Body of pancreas (tissue), 4 donors: ENCODE measurements at regions not wholly inside any gene's neighbourhood (a gene's known extent, or its start where the extent isn't known, plus 50 kb on each side); places are given as distances from the start of the nearest gene placed in this dataset.

ENCODE experiments used
- CTCF ChIP-seq, 7 experiments: fragments of 450-650 bp in 4 of 7; fragments of 200-600 bp in 3 of 7; sonication (generic) in 3 of 7; IDR thresholded peaks; one replicate each; pipeline ENCODE4 v1.5.1; 2016 to 2019; ENCODE audit warnings: antibody characterized with exemption in 7 of 7
- POLR2A ChIP-seq, 3 donors: fragments of 450-650 bp; IDR thresholded peaks; one replicate each; pipeline ENCODE4 v1.6.1; 2016; ENCODE audit warnings: antibody characterized with exemption in 3 of 3, mild to moderate bottlenecking in 2 of 3

- TF ChIP-seq CTCF (IDR thresholded peaks at IDR 0.05): peak in 6 of 7 experiments; percentile 9 to 23 (median 20)
- no peak for TF ChIP-seq POLR2A (IDR thresholded peaks at IDR 0.05)
These were observed 314.3 kb upstream of the OR4E1 start for GRCh38 chr14:21987937-21988336.
